Epidermal melanocyte (primary cell): ENCODE measurements at regions not wholly inside any gene's neighbourhood (a gene's known extent, or its start where the extent isn't known, plus 50 kb on each side); places are given as distances from the start of the nearest gene placed in this dataset.
A peak's percentile ranks its signal among the peaks of the same experiment; 100 is the strongest.

Source experiments
- DNase-seq: peaks from one replicate; pipeline ENCODE4 v3.0.0; 2011; ENCODE audit warnings: low spot score; ENCODE audit not compliant: insufficient read length

DNA sequence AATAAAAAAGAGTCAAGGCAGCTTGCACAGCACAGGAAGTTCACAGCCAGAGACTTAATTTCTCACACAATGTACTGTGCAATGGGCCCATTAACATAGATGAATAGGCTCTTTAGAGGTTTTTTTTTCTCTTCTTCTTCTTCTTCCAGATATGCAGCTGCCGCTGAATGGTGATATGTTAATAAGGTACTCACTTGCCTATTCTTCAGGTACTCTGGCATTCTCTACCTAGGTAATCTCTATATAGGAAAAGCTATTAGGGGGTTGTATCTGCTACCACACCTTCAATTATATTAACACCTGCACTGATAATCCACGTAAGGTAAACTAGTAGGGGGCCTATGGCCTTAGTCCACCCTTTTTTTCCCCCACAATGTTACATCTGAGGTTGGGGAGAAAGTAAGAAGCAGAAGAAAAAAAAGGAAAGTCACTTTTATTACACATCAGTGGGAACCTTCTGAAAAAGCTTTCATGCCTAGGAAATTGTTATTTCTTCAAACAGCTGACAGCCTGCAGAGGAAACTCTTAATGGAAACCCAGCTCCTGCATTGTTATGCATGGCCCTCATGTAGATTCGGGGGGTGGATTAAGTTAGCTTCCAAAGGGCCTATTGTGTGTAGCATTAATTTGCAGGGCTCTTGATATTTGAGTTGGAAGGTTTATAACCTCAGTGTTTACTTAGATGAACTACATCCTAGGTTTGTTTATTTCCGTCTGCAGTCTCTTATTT, 525.5 kb downstream of the ZIC1 start:
- DNase-seq = no peak

DNA sequence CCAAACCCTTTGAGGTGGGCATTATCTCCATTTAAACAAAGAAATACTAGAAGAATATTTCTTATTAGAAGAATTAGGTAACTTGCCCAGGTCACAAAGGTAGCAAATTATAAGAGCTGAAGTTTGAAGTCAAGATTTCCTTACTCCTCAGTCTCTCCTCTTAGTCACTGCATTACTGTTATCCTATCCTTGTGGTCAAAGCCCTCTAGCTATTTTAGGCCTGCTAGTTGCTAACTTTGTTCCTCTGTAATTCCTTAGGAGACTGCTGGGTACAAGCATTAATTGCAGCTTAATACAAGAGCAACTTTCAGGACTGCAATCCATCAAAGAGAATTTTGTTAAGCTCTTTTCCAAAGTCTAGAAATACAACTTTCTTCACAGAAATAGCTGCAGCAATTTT, 528.2 kb downstream of the ZIC1 start:
- no peak for DNase-seq

DNA sequence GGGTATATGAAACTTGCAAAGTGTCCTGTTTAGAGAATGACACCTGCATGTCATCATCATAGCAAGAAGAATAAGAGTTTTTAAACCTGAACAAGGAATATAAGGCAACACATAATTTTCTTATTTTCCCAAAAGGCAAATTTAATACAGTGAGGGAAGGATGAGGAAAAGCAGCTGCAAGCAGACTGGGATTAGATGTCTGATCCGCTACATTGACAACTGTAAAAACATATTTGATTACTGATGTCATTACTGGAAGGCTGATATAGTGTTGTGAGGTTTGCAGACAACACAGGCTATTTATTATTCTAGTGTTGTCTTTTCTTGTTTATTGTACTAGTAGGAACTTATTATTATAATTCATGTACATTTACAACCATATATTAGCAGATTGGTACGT, 528.7 kb downstream of the ZIC1 start:
- no peak for DNase-seq

DNA sequence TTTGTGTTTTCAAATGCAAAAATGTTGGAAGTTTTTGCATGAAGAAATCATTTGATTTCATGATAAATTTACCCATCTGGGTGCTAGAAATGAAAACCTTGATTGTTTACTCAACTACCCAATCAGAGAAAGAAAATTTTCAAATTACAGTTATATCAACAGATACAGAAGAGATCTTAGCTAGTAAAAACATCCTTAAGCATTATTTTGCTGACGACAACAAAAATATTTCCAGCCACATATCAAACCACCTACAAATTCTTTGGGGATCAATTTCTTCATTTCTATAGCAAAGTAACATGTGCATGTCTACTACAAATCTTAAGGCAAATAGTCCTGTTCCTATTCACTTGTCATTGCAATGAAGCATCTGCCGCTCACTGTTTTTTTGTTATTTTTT, 530.3 kb downstream of the ZIC1 start:
- no peak for DNase-seq

DNA sequence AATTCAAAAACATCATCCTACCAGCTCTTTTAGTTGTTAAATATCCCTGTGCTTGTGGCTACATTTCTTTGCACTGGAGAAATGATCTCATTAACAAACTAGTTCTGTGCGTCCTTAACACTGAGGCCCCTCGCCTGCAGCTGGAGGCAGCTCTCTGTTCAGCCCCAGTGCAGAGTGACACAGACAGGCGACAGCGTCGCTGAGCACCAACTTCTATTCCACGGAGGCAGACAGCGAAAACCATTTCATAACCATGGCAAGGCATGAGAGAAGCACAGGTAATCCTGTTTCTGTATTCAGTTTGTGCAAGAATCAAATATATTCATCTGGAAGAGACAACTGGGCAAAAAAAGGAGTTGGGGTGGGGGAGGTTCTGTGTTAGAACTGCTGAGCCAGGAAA, 530.7 kb downstream of the ZIC1 start:
- DNase-seq = no peak

DNA sequence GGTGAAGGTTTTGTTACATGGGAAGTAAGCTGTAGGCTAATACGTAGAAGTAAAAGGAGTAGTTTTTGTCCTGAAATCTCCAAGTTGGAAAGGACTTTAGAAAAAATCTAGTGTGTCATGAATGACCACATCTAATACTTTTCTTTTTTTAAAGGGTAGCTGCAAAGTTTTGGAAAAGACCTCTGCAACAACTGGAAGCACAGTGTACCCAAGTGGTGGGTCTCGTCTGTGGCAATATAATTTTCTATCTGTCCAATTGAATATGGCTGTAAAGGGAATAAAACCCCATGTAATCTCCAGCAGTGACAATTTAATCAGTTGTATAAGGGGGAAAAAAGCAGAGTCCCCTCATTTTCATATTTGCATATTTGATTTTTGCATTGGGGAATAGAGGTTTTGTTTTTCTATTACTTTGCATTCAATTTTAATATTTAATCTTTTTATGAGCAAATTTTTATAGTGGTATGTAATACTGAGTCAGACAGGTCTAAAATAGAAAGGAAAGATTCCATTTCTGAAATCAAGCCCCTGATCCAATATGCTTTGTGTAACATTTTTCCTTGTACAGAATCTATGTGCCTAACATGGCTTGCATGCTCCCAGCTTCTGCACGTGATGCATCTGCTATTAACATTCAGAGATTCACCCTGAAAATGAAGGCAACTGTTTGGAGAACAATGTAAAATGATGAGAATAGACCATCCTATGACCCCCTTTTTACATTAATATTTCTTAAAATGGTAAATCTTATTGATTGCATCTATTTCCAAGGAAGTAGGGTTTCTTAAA, 531.4 kb downstream of the ZIC1 start:
- no peak for DNase-seq

DNA sequence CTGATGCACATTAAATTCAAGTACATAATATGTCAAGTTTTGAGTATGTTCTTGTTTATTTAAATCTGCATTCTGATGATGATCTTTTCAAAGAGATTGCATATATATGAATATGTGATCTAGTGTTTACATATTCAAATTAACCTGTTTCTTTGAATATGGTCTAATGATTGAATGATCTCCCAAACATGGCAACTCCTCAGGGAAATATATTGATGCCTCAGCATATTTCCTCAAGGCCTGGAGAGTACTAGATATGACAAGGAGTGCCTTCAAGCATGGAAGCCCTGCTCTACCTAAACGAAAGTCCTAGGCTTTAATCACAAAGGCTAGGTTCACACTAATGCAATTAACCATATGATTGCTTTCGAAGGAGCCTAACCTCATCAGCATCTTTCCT, 532.8 kb downstream of the ZIC1 start:
- DNase-seq = no peak

DNA sequence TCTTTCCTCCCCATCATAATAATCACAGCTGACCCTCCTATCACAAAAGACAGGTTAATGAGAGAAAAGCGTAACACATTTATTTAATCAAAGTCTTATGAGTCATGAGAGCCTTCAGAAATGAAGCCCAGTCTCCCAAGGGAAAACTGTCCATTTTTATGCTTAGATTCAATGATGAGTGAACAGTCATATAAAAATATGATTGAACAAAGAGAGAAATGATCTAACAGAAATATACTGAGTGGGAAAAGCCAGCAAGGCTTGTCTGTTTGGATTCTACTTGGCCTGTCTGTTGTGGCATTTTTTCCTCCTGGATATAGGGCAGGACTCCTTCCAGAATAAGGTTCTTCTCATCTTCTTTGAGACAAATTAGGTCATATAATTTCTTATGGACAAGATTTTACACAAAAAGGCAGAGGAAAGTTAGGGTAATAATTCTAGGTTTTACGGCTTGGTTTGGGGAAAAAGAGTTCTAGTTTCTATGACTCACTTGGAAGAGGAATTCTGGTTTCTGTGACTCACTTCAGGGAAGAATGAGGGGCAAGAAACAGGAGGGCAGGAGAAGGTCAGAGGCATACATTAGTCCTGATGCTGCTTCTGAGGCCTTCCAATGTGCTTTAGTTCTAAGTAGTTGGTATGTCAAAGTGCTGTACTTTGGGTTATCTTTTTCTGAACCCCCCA, 534.2 kb downstream of the ZIC1 start:
- no peak for DNase-seq

DNA sequence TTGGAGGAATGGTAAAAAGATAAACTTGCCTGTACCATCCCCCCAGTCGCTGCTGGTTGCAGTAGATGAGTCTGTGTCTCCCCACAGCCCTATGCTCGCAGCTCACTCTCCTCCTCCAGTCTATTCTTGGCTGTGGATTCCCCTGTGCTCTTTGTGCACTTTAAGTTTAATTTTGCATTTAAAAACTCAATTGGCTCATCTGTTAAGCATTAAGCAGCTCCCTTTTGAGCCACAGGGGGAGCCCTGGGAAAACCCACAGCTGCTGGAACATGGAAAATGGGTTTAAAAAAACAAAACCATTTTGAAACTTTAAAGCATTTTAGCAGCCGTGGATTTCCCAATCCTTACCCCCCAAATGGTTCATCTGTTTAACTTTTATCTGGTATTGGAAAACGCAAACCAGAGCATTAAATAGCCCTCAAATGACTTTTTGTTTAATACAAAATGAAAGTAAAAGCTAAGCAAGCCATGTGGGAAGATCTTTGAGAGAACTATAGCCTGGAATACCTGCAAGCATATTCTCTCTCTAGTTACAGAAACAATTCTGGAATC, 536.9 kb downstream of the ZIC1 start:
- DNase-seq = peak; percentile 49

DNA sequence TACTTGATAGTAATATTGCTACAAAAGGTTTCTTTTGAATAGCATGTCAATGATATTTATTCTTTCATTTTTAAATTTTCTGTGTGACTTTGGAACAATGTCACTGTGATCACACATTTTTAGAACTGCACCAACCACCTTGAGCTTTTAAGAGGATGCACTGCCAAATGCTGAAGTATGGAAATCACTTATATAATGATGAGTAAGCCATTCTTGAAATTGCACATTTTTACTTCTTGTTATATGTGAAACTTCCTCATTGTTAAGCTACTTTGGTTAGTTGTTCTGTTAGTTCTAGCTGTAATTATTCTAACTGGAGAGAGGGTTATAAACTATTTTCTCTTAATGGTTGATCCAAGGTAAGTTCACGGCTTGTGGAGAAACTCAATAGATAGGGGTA, 547.5 kb downstream of the ZIC1 start:
- no peak for DNase-seq

DNA sequence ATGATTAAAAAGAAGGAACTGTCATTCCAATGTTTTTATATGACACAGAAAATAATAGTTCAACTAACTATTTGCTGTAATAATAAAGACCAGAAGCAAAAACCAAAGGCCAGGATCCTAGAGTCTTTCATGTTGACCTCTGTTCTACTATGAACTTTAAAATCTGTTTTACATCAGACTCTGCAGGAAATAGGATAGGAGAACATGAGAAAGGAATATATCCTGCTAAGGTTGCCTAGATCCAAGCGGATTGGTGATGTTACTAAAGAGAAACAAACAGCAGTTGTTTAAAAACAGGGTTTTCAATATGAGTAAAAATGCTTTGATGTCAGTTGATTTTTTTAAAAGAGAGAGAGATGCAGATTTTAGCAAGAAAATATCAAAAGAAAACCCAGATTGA, 549.6 kb downstream of the ZIC1 start:
- no peak for DNase-seq

DNA sequence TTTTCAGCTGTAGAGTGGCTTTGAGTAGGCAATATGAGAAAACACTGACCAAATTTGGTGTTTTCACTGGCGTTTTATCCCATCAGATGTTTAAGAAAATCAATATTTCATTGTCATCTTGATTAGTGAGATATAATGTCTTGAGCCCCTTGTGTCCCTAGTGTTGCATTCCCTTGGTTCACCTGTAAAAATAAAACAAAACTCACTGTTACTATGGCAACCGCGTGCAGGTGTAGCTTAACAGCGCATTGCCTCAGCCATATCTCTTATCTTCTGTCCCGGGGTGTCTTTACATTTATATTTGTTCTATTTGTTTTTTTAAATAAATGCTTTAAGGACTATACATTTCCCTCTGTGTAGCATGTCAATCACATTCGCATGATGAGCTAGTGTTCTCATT, 551.6 kb downstream of the ZIC1 start:
- no peak for DNase-seq

DNA sequence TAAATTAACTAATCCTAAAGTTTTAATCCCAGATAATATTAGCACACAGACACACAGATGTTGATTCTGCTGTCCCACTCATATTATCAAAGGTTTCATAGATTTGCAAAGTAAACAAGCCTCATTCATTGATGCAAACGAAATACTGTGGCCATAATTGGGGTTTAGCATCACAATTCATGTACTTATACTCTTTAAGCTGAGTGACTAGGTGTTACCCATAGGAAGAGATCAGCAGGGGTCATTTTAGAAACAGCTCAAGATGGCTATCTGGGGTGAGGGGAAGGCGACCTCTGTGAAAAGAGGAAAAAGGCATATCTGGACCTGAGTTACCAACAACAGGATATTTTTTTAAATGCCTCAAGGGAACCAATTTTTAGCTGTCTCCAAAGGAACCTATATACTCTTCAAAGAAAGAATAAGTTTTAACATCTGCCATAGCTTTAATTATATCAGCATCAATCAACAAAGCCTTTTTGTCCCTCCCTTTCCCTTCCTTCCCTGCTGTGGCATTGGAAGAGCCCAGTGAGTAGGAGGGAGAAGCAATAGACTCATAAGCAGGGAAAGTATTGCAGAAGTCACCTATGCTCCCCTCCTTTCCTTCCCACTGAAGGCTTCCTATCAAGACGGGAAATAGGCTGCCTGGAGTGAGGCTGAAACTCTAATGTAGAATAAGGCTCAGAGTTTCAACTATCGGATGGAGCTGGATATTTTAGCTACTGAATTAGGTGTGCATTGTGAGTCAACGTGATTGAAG, 553.4 kb downstream of the ZIC1 start:
- no peak for DNase-seq

DNA sequence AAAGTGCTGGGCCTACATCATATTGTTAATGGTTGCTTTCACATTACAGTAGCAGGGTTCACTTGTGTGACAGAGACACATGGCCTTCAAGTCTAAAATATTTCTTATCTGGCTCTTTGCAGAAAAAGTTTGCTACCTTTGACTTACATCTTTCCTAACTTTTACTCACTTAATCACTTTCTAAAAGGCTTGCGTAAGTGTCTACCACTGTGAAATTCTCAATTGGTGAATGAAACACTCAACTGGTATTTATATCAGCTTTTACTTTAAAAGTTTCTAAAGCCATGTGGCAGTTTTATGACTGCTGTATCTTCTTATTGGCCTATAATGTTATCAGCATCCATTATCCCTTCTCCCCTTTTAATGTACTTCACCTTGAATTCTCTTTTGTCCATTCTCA, 554.5 kb downstream of the ZIC1 start:
- no peak for DNase-seq

DNA sequence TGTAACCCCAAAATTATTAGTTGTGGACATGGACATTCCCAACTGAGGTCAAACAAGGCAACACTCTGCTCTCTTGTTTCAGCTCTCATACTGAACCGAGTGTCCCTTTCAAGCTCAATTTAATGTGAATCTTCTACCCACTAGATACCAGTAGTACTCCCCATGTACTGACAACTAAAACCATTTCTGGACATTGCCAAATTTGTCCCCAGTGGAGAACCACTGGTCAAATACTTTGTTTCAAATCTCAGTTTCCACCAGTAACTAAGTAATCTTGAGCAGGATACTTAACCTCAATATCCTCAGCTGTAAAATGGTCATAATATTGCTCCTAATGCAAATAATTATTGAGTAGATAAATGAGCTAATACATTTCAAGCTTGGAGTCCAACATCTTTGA, 566.0 kb downstream of the ZIC1 start:
- DNase-seq = no peak

DNA sequence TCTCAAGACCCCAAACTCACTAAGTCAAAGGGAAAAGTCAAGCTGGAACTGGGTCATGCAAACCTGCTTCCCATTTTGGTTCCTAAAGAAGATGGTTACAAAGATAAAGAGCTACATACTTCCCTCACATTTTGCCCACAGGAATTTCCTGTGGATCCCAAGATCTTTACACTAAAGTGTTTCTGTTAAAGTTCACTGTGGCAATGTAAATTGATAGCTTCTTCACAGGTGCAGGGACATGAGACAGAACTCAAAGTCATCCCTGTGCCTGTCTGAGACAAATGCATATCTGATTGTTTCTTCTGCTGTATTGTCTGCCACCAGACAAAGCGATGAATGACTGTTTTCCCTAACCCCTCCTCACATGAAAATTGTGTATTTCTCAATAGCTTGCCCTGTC, 567.8 kb downstream of the ZIC1 start:
- DNase-seq = no peak

DNA sequence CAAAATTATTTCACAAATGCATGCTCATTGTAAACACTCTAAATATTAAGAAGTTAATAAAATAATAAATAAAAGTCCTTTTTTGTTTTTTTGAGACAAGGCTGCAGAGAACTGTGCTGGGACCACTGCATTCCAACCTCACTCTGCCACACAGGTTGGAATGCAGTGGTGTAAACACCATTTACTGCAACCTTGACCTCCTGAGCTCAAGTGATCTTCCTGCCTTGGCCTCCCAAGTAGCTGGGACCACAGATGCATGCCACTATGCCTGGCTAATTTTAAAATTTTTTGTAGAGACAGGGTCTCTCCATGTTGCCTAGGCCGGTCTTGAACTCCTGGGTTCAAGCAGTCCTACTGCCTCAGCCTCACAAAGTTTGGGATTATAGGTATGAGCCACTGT, 578.4 kb downstream of the ZIC1 start:
- DNase-seq = no peak

DNA sequence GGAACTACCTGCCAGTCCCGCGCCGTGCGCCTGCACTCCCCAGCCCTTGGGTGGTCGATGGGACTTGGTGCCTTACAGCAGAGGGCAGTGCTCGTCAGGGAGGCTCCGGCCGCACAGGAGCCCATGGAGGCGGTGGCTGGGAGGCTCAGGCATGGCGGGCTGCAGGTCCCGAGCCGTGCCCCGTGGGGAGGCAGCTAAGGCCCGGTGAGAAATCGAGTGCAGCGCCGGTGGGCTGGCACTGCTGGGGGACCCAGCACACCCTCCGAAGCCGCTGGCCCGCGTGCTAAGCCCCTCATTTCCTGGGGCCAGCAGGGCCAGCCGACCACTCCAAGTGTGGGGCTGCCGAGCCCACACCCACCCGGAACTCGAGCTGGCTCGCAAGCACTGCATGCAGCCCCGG, 580.2 kb downstream of the ZIC1 start:
- no peak for DNase-seq

DNA sequence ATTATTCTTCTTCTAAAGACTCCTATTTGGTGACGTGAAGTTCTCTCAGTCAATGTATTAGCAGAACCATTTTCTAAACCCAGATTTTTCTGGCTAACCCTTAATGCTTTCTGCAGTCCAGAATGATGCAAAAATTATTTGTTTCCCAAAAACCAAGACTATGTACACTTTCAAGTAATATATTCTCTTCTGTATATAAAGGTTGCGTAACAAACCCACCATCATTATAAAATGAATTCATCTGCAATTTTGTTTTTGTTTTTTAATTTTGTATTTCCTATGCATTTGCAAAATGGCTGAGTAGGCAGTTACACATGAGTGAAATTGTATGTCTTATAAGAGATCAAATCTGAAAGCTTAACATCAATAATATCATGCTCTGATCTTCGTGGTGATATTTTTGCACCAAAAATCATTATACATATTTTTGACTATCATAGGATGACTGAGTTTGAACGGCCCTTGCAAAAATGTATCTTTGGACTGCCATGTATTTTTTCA, 593.6 kb downstream of the ZIC1 start:
- DNase-seq = no peak

DNA sequence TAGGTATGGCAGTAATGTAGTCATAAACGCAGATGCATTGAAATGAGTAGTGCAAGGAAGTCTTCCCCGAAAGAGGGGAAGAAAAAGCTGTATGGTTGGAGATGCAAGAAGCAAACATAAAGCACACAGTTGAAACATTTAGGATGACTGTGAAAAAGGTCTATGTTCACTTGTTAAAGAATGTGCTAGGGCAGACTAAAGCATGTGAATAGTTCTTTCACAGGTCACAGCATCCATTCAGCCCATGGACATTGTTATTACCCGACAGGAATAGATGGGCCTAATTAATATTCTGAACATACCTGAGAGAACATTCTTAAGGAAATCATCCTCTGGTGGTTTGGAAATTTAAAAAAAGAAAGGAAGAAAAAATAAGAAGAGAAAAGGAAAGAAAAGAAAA, 595.2 kb downstream of the ZIC1 start:
- no peak for DNase-seq

DNA sequence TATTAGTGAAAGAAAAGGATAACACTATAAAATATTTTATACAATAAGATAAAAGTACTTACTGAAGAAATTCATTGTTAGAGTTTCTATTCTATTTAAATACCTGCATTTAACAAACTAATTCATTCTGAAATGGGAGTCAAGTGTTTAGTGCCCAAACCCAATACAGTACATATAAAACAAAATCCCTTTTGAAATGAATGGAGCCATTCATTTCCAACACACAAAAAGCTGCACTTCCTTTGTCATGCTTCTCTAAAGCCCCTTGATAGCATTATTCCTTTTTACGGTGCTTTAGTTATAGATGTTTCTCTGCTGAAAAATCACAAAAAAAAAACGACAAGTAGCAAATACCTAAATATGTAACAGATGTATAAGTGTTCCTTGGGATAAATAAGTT, 596.3 kb downstream of the ZIC1 start:
- no peak for DNase-seq
